Activated CD4-positive, alpha-beta T cell treated with anti-CD3 and anti-CD28 coated beads, Interleukin-2, amount 50 U/mL, for 1 hour (primary cell): ENCODE measurements at regions not wholly inside any gene's neighbourhood (a gene's known extent, or its start where the extent isn't known, plus 50 kb on each side); places are given as distances from the start of the nearest gene placed in this dataset.

Source experiments
- DNase-seq: peaks from one replicate; pipeline ENCODE4 v3.0.0-alpha.2; 2020

DNA sequence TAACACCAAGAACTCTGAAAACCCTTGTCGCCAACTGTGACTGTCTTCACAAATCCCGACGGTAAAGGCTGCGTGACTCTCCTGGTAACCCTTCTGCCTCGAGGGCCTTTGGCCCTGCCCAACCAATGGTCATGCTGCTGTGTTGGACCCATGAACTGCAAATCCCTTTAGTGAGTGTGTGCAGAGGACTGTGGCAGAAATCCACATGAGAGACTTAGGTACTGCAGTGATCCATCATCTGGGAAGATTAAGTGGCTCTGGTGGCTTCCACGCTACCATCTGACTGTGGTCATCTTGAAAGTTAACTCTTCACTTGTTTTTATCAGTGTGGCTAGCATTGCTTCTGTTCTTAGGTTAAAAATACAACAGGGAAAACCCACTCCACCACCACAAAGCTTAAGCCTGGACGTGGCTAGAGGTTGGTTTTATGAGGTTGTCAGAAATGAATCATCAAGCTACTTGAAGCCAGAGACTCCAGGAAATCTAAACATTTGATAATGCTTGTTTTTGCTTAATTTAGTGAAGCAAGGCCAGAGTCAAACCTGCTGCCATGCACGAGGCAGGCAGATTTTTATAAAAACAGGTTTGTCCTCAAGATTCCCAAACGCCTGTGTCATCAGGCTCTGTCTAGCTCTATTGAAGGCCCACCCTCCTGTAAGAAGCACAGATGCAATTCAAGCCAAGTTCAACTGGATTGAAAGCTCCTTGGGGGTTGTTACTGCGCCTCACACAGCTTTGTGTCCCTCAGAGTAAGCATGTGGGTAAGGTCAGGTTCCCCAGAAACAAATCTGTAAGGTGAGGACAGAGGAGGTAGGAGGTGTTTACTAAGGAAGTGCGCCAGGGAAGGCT lies 52.7 kb upstream of the ERCC6L2 start:
- no peak for DNase-seq

DNA sequence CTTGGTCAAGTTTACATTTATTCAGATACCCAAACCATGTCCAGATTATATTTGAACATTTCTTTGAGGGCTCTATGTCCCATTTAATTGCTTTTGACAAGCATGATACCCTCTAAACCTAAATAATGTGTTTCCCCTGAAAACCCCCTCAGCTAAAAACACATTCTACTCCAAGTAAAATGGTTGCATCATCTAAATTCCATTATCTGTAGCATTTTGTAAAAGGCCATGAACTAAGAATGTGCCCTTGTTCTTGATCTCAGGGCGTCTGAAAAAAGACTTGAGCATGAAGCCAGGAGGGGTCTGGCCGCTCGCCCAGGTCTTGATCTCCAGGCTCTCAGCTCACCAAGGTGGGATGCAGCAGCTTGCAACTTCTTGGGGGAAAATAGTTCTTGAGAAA lies 53.5 kb upstream of the ERCC6L2 start:
- DNase-seq = no peak

DNA sequence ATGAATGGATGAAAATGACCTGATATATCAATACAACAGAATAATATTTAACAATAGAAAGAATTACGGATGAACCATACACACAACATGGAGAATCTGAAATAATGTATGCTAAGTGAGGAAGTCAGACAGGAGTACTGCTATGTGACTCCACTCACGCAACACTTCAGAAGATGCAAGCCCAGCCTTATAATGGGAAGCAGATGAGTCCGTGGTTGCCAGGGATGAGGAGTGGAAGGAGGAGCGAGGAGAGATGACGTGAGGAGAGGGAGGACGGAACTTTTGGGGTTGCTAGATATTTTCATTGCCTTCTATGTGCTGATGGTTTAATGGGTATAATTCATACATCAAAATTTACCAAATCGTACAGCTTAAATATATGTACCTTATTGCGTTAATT lies 55.4 kb upstream of the ERCC6L2 start:
- no peak for DNase-seq

DNA sequence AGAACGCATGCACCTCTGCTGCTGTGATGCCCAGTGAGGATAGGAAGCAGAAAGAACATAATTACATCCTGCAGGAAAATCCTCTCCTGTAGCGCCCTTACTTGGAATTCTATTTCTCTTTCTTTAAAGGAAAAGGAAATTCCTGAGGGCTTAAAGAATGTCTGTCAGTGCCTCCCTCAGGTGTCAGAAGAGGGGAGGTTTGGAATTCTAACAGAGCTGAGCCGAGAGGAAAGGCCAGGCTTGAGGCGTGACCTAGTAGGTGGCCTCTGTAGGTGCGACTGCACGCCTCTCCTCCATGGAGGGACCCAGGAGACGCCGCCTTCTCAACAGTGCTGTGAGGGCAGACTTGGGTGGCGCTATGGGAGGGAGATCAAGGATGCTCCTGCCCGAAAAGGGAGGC lies 55.9 kb upstream of the ERCC6L2 start:
- no peak for DNase-seq

DNA sequence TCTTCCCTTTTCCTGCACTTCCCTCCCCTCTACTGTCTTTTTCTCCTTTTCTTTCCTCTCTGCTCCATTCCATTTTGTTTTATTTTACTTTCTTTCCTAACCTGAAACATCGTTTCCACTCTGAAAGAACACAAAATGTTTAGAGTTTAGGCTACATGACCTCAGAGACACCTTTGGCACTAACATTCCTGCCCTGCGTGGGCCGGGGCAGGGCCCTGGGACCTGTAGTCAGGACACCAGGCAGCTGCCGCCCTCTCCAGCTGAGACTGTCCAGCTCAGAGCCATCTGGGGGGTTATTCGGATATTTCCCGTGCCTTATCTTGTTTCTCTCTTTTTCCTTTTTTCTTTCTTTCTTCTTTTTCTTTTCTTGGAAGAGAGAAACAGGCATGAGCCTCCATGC lies 58.3 kb upstream of the ERCC6L2 start:
- DNase-seq = no peak

DNA sequence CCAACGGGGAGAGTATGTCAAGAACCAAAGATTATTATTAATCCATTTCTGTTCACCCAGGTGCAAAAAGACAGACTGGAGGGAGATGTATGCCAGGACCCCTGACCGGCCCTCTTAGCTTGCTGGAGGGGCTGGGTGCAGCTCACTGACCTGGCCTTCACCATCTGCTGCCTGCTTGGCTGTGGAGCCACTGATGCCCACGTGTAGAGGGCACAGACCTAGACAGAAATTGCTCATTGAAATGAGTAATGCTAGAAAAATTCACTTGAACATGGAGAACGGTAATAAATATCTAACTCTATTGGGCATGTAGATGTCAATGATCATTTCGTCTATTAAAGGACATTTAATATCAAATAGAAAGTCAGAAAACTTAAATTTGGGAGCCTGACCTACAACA lies 58.8 kb upstream of the ERCC6L2 start:
- no peak for DNase-seq

DNA sequence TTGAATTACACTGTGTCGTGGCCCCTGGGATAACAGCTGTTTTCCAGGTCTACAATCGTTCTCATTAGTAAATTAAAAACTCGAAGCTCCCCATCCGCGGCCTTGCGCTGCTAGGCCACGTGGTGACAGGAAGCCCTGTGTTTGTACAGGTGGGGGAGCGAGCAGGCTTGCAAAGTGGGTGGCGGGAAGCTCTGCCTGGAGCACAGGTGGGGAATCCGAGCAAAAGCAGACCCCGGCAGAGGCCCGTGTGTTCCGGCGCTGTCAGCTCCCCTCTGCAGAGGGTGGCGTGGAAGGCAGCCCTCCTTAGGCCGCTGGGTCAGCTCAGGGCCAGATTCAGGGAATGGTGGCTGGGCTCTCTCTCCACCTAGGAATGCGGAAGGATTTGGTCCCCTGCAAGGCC lies 59.5 kb upstream of the ERCC6L2 start:
- no peak for DNase-seq

DNA sequence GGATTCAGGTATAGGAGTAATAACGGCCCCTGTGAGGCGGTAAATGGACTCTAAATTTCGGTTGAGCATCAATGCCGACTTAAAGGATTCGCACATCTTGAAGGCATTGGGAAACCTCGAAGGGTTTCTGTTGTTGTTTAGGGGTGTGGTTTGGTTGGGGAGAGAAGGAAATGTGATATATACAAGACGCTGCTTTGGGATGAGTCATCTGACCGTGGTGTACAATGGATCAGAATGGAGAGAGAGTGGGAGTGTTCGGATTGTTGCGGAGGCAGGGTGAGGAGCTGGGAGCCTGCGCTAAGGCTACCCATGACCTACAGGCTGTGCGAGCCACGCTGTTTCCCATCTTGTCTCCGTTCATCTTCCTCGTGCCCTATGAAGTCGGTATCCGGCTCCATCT lies 60.4 kb upstream of the ERCC6L2 start:
- DNase-seq = no peak

DNA sequence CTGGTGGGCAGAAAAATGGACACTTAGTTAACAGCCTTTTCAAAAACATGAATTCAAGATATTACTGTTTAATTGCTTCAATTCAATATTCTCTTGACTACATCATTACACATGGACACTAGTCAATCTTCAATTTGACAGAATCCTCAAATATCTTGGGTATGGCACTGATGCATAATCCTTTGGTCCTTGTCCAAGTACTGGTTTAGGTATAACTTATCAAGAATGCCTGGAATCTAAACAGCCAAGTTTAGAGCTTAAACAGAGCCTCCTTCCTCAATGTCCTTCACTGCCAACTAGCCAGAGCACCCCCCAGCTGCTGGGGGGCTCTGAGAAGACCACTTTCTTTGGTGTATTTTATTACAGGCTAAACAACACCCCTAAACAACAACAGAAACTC lies 61.6 kb upstream of the ERCC6L2 start:
- no peak for DNase-seq

DNA sequence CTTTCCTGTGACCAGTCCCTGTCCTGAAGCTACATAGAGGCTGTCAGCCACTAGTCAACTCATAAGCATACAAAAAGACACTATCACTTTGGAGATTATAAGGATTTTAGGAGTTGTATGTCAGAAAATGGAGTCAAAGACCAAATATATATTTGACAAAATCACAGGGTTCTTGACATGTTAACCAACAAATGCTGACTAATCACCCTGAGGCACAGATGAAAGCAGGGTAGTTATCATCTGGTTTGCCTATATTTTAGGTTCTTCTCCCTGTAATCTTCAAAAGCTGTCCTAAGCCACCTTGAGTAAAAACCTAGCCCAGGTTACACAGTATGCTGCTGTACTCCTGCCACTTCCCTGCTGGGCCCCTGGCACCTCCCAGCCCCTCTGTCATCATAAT lies 64.7 kb upstream of the ERCC6L2 start:
- DNase-seq = no peak

DNA sequence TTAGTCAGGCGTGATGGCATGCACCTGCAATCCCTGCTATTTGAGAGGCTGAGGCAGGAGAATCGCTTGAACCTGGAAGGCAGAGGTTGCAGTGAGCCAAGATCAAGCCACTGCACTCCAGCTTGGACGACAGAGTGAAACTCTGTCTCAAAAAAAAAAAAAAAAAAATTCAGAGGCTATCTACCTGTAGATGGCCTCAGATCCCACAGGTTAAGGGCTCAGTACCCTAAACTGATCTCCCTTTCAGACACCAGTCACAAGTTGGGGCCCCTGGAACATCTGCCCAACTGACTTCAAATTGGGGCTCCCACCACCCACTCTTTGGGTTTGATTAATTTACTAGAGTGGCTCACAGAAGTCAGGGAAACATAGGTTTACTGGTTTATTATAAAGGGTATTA lies 65.4 kb upstream of the ERCC6L2 start:
- DNase-seq = no peak

DNA sequence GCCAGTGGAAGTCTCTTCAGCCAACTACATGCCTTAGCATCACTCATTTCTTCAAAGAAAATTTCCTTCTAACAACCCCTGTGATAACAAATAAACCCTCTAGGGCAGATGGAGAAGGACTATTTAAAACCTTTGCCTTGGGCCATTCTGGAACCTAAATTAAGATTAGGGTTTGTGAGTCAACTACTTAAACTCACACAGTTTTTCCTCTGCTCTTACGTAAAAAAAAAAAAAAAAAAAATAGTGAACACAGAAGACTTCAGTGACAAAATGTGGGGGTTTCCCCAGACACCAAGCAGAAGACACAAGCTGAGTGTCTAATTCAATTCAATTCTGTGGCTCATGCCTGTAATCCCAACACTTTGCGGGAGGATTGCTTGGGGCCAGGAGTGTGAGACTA lies 65.8 kb upstream of the ERCC6L2 start:
- DNase-seq = no peak

DNA sequence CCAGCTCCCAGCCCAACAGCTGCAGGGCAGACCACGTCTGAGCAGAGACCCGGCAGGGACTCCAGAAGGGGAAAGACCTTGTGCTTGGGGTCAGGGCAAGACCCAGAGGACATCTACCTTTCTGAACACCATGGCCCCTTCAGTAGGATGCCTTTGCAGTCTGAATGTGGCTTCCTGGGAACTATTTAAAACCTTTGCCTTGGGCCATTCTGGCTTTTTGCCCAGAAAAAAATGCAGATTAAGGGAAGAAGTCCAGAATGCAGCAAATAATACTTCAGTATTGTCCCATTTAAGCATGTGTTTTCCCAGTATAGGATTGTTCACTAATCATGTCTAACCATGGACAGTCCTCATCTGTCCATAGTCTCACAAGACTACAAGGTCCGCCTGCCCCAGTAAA lies 67.5 kb upstream of the ERCC6L2 start:
- no peak for DNase-seq

DNA sequence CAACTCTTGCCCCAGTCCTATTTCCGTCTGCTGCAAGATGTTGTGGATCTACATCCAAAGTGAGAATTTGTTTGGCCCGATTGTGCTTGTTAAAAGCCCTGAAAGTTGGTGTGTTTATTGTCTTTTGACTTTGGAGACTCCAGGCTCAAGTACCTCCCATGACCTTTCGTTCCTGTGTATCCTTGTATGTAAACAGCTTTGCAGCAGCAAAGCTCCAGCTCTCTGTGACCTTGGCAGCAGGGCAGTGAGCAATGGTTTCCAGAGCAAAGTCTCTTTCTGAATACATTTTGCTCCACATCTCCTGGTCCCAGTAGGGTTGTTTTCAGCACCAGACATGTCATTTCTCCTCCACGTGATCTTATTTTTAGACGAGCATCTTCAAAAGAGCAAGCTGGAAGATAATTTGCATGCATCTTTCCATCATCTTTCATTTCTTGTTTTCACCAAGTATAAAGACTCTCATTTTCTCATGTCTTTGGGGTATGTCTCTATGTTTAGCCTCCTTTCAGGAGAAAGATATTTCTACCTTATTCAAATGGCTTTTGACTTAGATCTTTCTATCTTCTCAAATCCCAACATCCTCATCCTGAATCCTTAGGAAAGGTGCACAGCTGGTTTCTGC lies 68.1 kb upstream of the ERCC6L2 start:
- no peak for DNase-seq

DNA sequence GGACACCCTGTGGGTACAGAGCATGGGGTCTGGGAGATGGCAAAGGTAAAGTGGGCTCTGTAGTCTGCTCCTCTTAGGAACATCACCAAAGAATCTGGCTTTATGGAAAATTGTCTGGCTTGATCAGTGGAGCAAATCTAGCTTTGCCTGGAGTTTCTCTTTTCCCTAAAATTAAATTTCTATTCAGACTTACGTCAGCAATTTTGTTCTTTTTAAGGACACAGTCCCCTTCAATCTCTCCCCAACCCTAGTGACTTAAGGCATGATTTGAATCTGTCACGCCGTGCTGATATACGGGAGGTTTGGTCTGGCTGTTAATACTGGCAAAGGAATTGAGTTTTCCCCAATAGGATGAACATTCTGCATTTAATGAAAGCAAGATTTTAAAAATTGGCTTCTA lies 72.3 kb upstream of the ERCC6L2 start:
- no peak for DNase-seq

DNA sequence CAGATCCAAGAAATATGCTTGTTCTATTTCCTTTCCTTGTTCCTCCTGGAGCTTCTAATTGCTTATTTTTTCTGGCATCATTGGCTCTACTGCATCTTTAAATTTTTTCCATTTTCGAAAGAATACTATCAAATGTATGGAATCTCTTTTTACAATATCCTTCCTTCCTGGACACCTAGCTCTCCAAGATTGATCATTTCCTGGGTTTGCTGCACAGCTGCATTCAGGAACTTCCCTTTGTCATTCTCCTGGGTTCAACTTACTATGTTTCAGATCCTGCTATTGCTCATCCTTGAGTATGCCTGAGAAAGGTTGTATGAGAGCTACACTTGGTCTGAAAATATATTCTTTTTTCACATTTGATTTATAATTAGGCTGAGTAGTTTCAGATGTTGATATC lies 73.7 kb upstream of the ERCC6L2 start:
- DNase-seq = no peak

DNA sequence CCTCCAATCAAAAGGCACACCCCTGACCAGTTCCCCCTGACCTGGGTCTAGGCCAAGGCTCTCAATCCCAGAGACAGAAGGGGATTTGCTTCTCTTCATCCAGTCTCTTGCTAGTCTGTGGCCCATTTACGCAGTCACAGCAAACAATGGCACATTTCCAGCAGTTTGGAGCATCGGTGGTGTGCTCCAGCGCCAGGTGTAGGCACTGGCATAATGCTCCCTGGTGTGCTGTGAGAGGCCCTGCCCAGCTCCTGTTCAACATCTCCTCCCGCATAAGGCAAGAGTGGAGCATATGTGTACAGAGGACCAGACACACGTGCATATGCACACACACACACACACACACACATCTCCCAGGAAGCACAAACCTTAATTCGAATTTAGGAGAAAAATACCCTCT lies 79.5 kb upstream of the ERCC6L2 start:
- DNase-seq = no peak

DNA sequence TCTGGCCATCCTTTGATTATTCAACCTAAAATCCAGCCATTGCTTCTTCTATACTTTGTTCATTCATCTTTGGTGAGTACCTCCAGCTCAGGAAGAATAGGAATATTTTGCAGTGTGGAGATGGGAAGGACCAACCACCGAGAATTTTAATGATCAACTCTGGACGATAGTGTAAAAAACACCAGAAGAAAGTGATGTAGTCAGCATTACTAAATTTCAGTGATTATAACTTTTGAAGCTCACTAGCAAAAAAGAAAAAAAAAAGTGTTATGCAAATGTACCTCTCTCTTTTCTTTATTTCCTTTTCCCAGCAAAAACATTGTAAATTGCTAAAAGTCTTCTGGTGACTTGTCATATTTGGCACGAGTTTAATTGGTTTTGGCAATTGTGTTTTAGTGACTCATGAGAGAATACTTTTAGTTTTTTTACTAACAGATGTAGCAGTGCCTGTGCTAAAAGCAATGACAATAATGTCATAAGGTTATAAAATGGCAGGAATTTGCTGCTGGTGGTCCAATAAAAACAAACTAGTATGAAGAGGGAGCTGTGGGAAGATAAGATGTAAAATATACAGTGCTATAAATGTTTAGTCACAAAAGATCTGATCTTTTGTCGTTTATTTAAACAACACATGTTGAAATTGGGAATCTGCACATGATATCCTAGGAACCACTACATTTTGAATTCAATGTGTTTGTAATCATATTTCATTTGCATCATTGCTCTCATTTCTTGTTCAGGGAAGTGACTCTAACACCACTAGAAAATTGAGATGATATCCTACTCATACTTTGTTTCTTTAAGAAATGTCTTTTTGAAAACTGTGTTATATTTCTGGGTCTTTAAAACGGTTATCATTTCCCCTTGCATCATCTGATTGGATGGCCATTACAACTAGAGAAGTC lies 81.3 kb upstream of the ERCC6L2 start:
- no peak for DNase-seq

DNA sequence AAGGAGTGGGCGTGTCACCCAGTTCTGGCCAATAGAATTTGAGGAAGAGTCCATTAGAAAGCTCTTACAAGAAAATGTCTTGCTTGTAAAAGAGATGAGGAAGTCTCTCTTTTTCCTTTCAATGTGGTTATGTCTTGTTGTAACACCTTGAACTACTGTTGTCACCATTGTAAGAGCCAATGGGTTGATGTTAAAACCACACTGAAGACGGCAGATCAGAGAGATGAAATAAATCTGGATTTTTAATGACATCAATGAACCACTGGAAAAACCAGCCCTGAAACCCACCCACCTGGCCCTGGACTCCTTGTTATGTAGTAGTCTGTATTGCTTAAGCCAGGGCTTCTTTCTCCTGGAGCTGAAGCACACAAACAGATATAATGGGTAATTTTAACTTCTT lies 83.8 kb upstream of the ERCC6L2 start:
- DNase-seq = no peak

DNA sequence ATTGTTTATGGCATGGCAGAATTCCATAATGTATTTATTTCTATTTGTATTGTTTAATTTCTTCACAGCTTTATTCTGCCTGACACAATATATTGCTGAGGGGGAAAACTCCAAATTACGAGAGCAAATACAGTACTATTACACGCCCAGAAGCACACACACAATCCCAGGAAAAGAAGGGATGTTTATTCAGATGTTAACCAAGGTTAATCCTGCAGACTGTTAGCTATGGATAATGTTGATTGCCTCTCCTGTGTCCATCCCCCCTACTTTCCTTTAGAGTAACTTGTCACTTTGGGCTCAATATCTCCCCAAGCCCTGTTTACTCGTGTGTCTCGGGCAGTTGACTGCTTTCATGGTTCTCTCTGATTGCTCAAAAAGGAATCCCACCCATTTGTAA lies 84.2 kb upstream of the ERCC6L2 start:
- no peak for DNase-seq

DNA sequence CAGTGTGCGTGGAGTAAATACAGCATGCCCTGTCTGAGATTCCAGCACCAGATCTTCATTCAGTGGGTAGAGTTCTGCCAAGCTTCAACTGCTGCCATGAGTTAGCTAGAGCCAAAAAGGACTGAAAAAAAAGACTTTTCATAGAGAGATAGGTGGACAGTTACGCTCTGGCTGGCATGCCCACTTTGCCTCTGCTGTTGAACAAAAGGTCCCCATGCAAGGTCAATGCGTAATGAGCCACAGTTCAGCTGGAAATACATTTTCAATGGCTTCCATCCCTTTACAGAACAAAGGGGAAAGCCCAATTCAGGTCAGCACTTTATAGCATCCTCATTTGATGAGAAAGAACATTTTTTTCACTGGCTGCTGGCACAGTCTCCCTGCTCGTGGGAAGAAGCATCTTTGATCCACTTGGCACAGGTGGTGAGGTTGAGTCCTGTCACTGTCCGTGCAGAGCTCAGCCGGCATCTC lies 86.9 kb upstream of the ERCC6L2 start:
- no peak for DNase-seq

DNA sequence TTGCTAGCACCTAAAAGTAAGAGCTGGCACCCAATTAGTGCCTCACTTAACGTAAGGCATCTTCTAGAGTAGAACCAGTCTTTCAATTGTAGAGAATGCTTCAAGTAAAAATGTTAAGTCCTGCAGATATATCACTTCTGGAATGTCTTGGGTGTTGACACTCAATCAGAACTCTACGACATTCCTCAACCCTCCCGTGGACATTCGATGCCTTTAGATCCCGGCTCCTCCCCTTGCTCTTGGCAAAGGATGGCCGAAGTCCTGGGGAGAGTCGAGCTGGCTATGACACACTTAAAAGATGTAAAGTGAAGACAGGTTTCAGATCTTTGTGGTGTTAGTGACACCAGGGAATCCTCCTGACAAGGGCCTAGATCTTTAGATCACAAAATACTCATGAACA lies 87.5 kb upstream of the ERCC6L2 start:
- no peak for DNase-seq

DNA sequence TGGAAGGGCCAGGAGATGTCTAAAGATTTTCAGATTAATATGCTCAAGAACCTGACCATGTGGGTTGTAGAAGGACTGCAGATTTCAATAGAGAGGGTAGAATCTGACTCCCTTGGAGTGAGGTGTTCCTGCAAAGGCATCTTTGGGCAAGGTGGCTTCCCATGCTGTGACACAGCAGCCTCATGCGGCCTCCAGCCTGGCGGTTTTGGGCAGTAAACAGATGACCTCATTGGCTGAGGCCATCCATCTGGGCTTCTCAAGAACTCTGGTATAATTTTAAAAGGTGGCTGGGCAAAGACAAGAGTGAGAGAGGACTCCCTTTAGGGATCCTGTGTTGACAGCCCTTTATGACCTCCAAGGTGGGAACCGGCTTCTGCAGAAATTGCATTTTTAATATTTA lies 90.3 kb upstream of the ERCC6L2 start:
- no peak for DNase-seq

DNA sequence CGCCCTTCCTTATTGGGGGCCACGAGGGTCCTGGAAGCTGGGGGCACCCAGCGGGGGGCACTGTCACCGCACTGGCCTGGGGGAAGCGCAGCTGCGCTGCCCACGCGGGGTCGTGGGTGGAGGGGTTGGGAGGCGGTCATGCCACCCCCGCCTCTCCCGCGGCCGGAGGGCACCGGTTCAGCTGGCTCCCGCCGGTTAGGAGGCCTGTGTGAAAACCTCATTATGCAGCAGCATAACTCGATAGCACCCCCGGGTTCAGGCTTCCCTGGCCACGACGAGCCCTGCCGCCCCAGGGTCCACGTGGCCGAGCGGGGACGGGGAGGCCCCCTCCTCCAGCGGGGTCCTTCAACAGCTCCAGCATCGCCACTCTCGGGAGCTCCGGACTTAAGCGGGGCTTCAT lies 91.2 kb upstream of the ERCC6L2 start:
- no peak for DNase-seq
